Suprapubic skin (tissue), 3 donors: ENCODE measurements at regions not wholly inside any gene's neighbourhood (a gene's known extent, or its start where the extent isn't known, plus 50 kb on each side); places are given as distances from the start of the nearest gene placed in this dataset.

Source experiments
- CTCF ChIP-seq, 2 donors: fragments of 200-600 bp in 1 of 2; fragments of 450-650 bp in 1 of 2; sonication (generic) in 1 of 2; IDR thresholded peaks; one replicate each; pipeline ENCODE4 v1.5.1; 2016 to 2019; ENCODE audit warnings: antibody characterized with exemption in 2 of 2, mild to moderate bottlenecking in 1 of 2, moderate library complexity in 1 of 2
- POLR2A ChIP-seq, 2 donors: fragments of 450-650 bp; IDR thresholded peaks; one replicate each; pipeline ENCODE4 v1.6.1; 2017; ENCODE audit warnings: antibody characterized with exemption in 2 of 2, mild to moderate bottlenecking in 2 of 2, moderate library complexity in 2 of 2

DNA sequence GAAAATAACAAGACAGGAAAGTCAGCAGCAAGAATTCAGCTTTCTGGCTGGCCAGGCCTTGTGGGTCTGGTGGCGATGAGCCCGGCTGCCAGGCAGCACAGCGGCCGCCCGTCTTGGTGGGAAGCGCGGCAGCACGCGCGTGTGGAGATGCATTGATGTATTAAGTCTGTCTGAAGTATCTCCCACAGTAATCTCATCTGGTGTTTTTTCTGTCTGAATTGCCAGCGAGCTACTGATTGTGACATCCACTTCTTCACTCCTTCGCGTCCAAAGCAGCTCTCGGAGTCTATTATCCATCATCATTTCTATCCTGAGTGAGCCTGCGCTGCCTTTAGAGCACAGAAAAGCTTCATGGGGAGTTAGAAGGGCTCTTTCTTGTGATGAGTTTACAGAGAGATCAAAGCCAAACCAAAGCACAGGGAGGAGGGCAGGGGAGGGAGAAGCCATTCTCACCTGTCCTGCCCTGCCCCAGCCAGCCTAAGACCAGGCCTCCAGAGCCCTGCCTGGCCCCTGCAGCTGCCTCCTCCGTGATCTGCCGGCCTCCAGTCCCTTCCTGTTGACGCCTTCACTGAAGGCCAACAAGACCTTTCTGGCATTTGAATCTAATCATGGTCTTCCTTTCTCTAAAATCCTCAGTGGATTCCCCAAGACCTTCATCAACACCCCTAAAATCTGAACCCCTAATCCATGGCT, 1419.0 kb downstream of the TBC1D22A start:
- TF ChIP-seq CTCF (IDR thresholded peaks at IDR 0.05) (no peak), POLR2A (IDR thresholded peaks at IDR 0.05) (no peak)
